ENCODE measurements at regions not wholly inside any gene's neighbourhood (a gene's known extent, or its start where the extent isn't known, plus 50 kb on each side); places are given as distances from the start of the nearest gene placed in this dataset.

DNA sequence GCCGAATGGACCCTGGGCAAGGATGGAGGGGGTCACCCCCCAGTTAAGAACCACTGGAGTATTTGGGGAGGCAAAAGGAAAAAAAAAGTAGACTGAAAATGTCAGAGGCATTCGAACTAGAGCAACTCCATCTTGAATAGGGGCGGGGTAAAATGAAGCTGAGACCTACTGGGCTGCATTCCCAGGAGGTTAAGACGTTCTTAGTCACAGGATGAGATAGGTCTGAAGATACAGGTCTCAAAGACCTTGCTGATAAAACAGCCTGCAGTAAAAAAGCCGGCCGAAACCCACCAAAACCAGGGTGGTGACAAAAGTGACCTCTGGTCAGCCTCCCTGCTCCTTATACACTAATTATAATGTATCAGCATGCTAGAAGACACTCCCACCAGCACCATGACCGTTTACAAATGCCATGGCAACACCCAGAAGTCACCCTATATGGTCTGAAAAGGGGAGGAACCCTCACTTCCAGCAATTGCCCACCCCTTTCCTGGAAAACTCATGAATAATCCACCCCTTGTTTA, 70.4 kb upstream of the KCNG1 start:
- H3K36me3 ChIP-seq (replicated peaks; ENCODE audit: insufficient read depth, low read depth) = no peaks in the 10 kb centered on the region
- H3K9me2 ChIP-seq (replicated peaks; ENCODE audit: insufficient read depth) = no peaks in the 10 kb centered on the region
- H3K27ac ChIP-seq = no peak overlapping the region
- H3K9me3 ChIP-seq (ENCODE audit: low read depth) = no peaks in the 10 kb centered on the region
- H4K20me1 ChIP-seq (ENCODE audit: insufficient read depth, poor library complexity, severe bottlenecking) = no peaks in the 10 kb centered on the region
- peaks cover 15% of the 10 kb centered on the region for H3K4me1 ChIP-seq (ENCODE audit: insufficient read depth)
- 56% methylated on average over 7 of the region's 7 CpGs for WGBS (ENCODE audit: low lambda C conversion rate, missing lambda C conversion rate)
- H3K79me2 ChIP-seq = no peaks in the 10 kb centered on the region
- no peak for DNase-seq (ENCODE audit: low spot score)
- H2AFZ ChIP-seq = no peak overlapping the region
- H3K4me2 ChIP-seq = no peak overlapping the region
- no peak overlapping the region for H3K4me3 ChIP-seq
- H3K27me3 ChIP-seq = peaks cover 25% of the 10 kb centered on the region
- TF ChIP-seq EZH2 (IDR thresholded peaks at IDR 0.05; ENCODE audit: borderline replicate concordance) (no peak), EZH2phosphoT487 (IDR thresholded peaks at IDR 0.05; ENCODE audit: low read depth, severe bottlenecking, unreplicated experiment) (no peak)
- TF ChIP-seq, protein P1, sequence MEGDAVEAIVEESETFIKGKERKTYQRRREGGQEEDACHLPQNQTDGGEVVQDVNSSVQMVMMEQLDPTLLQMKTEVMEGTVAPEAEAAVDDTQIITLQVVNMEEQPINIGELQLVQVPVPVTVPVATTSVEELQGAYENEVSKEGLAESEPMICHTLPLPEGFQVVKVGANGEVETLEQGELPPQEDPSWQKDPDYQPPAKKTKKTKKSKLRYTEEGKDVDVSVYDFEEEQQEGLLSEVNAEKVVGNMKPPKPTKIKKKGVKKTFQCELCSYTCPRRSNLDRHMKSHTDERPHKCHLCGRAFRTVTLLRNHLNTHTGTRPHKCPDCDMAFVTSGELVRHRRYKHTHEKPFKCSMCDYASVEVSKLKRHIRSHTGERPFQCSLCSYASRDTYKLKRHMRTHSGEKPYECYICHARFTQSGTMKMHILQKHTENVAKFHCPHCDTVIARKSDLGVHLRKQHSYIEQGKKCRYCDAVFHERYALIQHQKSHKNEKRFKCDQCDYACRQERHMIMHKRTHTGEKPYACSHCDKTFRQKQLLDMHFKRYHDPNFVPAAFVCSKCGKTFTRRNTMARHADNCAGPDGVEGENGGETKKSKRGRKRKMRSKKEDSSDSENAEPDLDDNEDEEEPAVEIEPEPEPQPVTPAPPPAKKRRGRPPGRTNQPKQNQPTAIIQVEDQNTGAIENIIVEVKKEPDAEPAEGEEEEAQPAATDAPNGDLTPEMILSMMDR (IDR thresholded peaks at IDR 0.05; ENCODE audit: poor library complexity) = no peak

DNA sequence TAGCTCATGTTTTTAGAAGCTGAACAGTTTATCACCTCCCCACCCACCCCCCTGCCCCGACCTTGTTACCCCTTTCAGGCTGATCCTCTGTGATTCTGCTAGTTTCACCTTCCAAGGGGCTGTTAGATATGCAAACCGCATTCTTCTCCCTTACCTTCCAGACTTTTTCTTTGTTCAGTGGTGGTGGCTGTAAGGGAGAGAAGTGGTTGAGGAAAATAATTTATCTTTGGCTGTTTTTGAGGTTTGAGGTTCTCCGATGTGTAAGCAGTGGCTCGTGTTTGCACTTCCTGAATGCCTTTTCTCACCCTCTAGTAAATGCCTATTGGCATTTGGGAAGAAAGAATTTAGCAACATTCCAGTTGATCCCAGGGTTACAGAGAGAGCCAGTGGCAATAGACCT, 69.4 kb upstream of the KCNG1 start:
- Histone ChIP-seq H3K27ac (no peak overlapping the region), H2AFZ (peak overlapping the region; percentile 50), H3K9me2 (replicated peaks; ENCODE audit: insufficient read depth) (no peaks in the 10 kb centered on the region), H3K79me2 (no peaks in the 10 kb centered on the region), H4K20me1 (ENCODE audit: insufficient read depth, poor library complexity, severe bottlenecking) (no peaks in the 10 kb centered on the region), H3K4me2 (peak overlapping the region; percentile 66), H3K9me3 (ENCODE audit: low read depth) (no peaks in the 10 kb centered on the region), H3K4me3 (no peak overlapping the region), H3K4me1 (ENCODE audit: insufficient read depth) (peaks cover 12% of the 10 kb centered on the region), H3K27me3 (peaks cover 25% of the 10 kb centered on the region), H3K36me3 (replicated peaks; ENCODE audit: insufficient read depth, low read depth) (no peaks in the 10 kb centered on the region)
- DNase-seq (ENCODE audit: low spot score) = no peak
- 6% methylated on average over 4 of the region's 4 CpGs for WGBS (ENCODE audit: low lambda C conversion rate, missing lambda C conversion rate)
- TF ChIP-seq, protein P1 (IDR thresholded peaks at IDR 0.05; ENCODE audit: poor library complexity) = no peak
- TF ChIP-seq EZH2 (IDR thresholded peaks at IDR 0.05; ENCODE audit: borderline replicate concordance) (no peak), EZH2phosphoT487 (IDR thresholded peaks at IDR 0.05; ENCODE audit: low read depth, severe bottlenecking, unreplicated experiment) (no peak)

DNA sequence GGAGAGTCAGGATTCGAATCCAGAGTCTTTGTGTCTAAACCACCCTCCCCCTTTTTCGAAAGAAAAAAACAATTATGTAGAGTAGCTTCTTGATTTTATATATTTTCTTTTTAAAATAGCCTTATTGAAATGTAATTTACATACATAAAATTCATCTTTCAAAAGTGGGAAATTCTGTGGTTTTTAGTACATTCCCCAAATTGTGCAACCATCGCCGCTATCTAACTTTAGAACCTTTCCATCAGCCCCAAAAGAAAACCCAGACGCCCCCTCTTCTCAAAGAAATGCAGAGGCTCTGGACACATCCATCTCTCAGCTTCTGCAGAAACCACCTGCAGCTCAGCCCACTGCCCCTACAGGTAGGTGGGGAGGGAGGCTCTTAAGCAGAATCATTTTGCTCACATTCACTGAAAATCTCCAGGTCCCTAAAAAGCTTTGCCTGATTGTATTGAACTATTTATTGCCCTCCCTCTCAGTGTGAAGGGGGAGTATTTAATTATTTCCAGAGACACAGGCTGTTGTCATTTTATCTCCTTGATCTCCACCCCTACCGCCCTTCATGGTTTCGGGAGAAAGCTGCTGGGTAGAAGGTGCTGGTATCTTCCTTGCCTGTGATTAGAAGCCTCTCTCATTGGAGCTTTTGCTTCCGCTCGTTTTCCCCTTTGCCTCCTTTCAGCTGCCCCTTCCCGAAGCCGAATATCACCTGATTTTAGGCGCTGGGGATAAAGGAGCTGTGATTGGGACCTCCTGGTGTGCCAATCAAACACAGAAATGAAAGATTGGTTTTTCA, 68.7 kb upstream of the KCNG1 start:
- Histone ChIP-seq H3K4me2 (peak overlapping the region; percentile 66), H2AFZ (peak overlapping the region; percentile 50), H3K9me2 (replicated peaks; ENCODE audit: insufficient read depth) (no peaks in the 10 kb centered on the region), H3K79me2 (no peaks in the 10 kb centered on the region), H3K27ac (no peak overlapping the region), H3K4me1 (ENCODE audit: insufficient read depth) (peaks cover 12% of the 10 kb centered on the region), H3K36me3 (replicated peaks; ENCODE audit: insufficient read depth, low read depth) (no peaks in the 10 kb centered on the region), H3K9me3 (ENCODE audit: low read depth) (no peaks in the 10 kb centered on the region), H3K27me3 (peaks cover 25% of the 10 kb centered on the region), H3K4me3 (no peak overlapping the region), H4K20me1 (ENCODE audit: insufficient read depth, poor library complexity, severe bottlenecking) (no peaks in the 10 kb centered on the region)
- TF ChIP-seq, protein P1 (IDR thresholded peaks at IDR 0.05; ENCODE audit: poor library complexity) = no peak
- TF ChIP-seq EZH2phosphoT487 (IDR thresholded peaks at IDR 0.05; ENCODE audit: low read depth, severe bottlenecking, unreplicated experiment) (no peak), EZH2 (IDR thresholded peaks at IDR 0.05; ENCODE audit: borderline replicate concordance) (no peak)
- no peak for DNase-seq (ENCODE audit: low spot score)
- 30% methylated on average over 12 of the region's 12 CpGs for WGBS (ENCODE audit: low lambda C conversion rate, missing lambda C conversion rate)

All from hepatocyte (in vitro differentiated cells).